Mesenchymal stem cell (in vitro differentiated cells and primary cell): ENCODE measurements at regions not wholly inside any gene's neighbourhood (a gene's known extent, or its start where the extent isn't known, plus 50 kb on each side); places are given as distances from the start of the nearest gene placed in this dataset.

Source experiments
- DNase-seq: peaks from one replicate; pipeline ENCODE4 v3.0.0-alpha.2; 2013
- H2AFZ ChIP-seq: one replicate; pipeline ENCODE4 v1.6.1; 2013; ENCODE audit warnings: low read depth, mild to moderate bottlenecking, control low read depth, inconsistent platforms, low read length, moderate library complexity
- H2AK5ac ChIP-seq: 2 replicates; pipeline ENCODE4 v1.6.1; 2013; ENCODE audit warnings: low read length, moderate library complexity, mild to moderate bottlenecking, inconsistent platforms; ENCODE audit not compliant: severe bottlenecking
- H2BK120ac ChIP-seq: one replicate; pipeline ENCODE4 v1.6.1; 2013; ENCODE audit warnings: low read depth, mild to moderate bottlenecking, inconsistent platforms, low read length, moderate library complexity
- H2BK12ac ChIP-seq, 2 experiments: one replicate each; pipeline ENCODE4 v1.6.1; 2013; ENCODE audit warnings: inconsistent platforms in 2 of 2, low read length in 2 of 2, mild to moderate bottlenecking in 2 of 2, moderate library complexity in 2 of 2, control low read depth in 1 of 2
- H2BK15ac ChIP-seq: one replicate; pipeline ENCODE4 v1.6.1; 2013; ENCODE audit warnings: mild to moderate bottlenecking, low read depth, inconsistent platforms; ENCODE audit not compliant: poor library complexity, severe bottlenecking
- H2BK5ac ChIP-seq: 2 replicates; pipeline ENCODE4 v1.6.1; 2013; ENCODE audit warnings: low read depth, mild to moderate bottlenecking, low read length, control low read depth, inconsistent platforms; ENCODE audit not compliant: poor library complexity, severe bottlenecking
- H3K14ac ChIP-seq, 2 experiments: one replicate each; pipeline ENCODE4 v1.6.1; 2013; ENCODE audit warnings: inconsistent platforms in 2 of 2, low read length in 2 of 2, control low read depth in 1 of 2, mild to moderate bottlenecking in 1 of 2, moderate library complexity in 1 of 2
- H3K18ac ChIP-seq, 2 experiments: one replicate each; pipeline ENCODE4 v1.6.1; 2013; ENCODE audit warnings: inconsistent platforms in 2 of 2, low read length in 2 of 2, control low read depth in 1 of 2, low read depth in 1 of 2, mild to moderate bottlenecking in 1 of 2
- H3K23ac ChIP-seq, 2 experiments: one replicate each; pipeline ENCODE4 v1.6.1; 2013; ENCODE audit warnings: inconsistent platforms in 2 of 2, low read length in 2 of 2, mild to moderate bottlenecking in 2 of 2, moderate library complexity in 2 of 2, control low read depth in 1 of 2
- H3K27ac ChIP-seq: 2 replicates; pipeline ENCODE4 v1.5.1; 2013; ENCODE audit warnings: mild to moderate bottlenecking, moderate library complexity, low read length, control low read depth, inconsistent platforms; ENCODE audit not compliant: poor library complexity, severe bottlenecking
- H3K27me3 ChIP-seq, 2 experiments: 2 replicates each; pipeline versions ENCODE4 v1.6.1 to v1.7.0; 2013; ENCODE audit warnings: low read length in 2 of 2, mild to moderate bottlenecking in 2 of 2, moderate library complexity in 2 of 2, control low read depth in 1 of 2, inconsistent platforms in 1 of 2; ENCODE audit not compliant: control insufficient read depth in 1 of 2, insufficient read depth in 1 of 2
- H3K36me3 ChIP-seq, 2 experiments: 2 replicates each; pipeline versions ENCODE4 v1.6.1 to v1.7.0; 2013; ENCODE audit warnings: low read length in 2 of 2, control low read depth in 1 of 2, inconsistent platforms in 1 of 2, low read depth in 1 of 2, mild to moderate bottlenecking in 1 of 2; ENCODE audit not compliant: insufficient read depth in 2 of 2, control insufficient read depth in 1 of 2
- H3K4ac ChIP-seq, 2 experiments: one replicate each; pipeline ENCODE4 v1.6.1; 2013; ENCODE audit warnings: inconsistent platforms in 2 of 2, low read length in 2 of 2, mild to moderate bottlenecking in 2 of 2, moderate library complexity in 2 of 2, control low read depth in 1 of 2, low read depth in 1 of 2
- H3K4me1 ChIP-seq: 2 replicates; pipeline ENCODE4 v1.6.1; 2013; ENCODE audit warnings: low read depth, low read length, control low read depth; ENCODE audit not compliant: control insufficient read depth, insufficient read depth
- H3K4me2 ChIP-seq: 2 replicates; pipeline ENCODE4 v1.6.1; 2013; ENCODE audit warnings: low read length, mild to moderate bottlenecking, inconsistent platforms; ENCODE audit not compliant: poor library complexity, severe bottlenecking
- H3K4me3 ChIP-seq, 2 experiments: 2 replicates each; pipeline versions ENCODE4 v1.5.1 to v1.7.0; 2013; ENCODE audit warnings: low read length in 2 of 2, mild to moderate bottlenecking in 2 of 2, control low read depth in 1 of 2, low read depth in 1 of 2; ENCODE audit not compliant: insufficient read depth in 1 of 2
- H3K79me1 ChIP-seq: replicated peaks from 2 replicates; pipeline ENCODE4 v1.6.1; 2013; ENCODE audit warnings: mild to moderate bottlenecking, control low read depth, low read length, inconsistent platforms; ENCODE audit not compliant: poor library complexity, severe bottlenecking
- H3K9ac ChIP-seq: 2 replicates; pipeline ENCODE4 v1.7.0; 2013; ENCODE audit warnings: mild to moderate bottlenecking, low read length, moderate library complexity
- H3K9me3 ChIP-seq: 2 replicates; pipeline ENCODE4 v1.7.0; 2013; ENCODE audit warnings: mild to moderate bottlenecking, low read length; ENCODE audit not compliant: control insufficient read depth
- H4K8ac ChIP-seq: one replicate; pipeline ENCODE4 v1.6.1; 2013; ENCODE audit warnings: inconsistent platforms, mild to moderate bottlenecking, low read length, moderate library complexity
- H4K91ac ChIP-seq: one replicate; pipeline ENCODE4 v1.6.1; 2013; ENCODE audit warnings: mild to moderate bottlenecking, low read length, inconsistent platforms
- WGBS: methylation state at CpG from one replicate; pipeline ENCODE4 v1.1.7; 2013; ENCODE audit warnings: mixed read lengths; 5-methylcytosine and 5-hydroxymethylcytosine counted together

DNA sequence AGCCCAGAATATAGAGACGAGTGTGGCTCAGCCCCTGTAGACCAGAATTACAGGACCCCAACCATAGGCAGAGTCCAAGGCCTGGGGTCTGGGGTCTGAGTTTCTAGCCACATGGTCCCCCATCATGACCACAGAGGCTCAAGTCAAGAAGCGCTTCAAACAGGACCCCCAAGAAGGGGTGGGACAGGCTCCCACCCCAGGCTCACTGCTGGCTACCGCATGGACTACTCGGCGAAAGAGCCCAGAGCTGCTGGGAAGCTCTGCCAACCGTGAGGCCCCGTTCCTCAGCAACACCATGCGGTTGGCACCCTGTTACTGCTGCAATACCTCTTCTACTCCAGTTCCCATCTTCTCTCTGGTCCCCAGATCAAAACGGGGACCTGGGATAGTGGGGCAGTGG, 254.8 kb downstream of the TEX29 start:
- Histone ChIP-seq H4K91ac (no peak overlapping the region), H3K4me1 (no peaks in the 10 kb centered on the region), H3K27ac (no peak overlapping the region), H3K18ac (no peak overlapping the region), H3K9me3 (peaks cover 25% of the 10 kb centered on the region), H3K4ac (no peak overlapping the region), H2BK120ac (no peak overlapping the region), H2AFZ (no peak overlapping the region), H2BK12ac (no peak overlapping the region), H3K4me3 (no peak overlapping the region), H3K79me1 (no peaks in the 10 kb centered on the region), H3K4me2 (no peak overlapping the region), H3K9ac (no peak overlapping the region), H3K14ac (no peak overlapping the region), H2AK5ac (no peak overlapping the region), H2BK5ac (no peak overlapping the region), H4K8ac (no peak overlapping the region), H3K23ac (no peak overlapping the region), H2BK15ac (no peak overlapping the region), H3K36me3 (no peaks in the 10 kb centered on the region), H3K27me3 (no peaks in the 10 kb centered on the region)
- DNase-seq, result no peak
- 80% methylated on average over 9 of the region's 9 CpGs for WGBS

DNA sequence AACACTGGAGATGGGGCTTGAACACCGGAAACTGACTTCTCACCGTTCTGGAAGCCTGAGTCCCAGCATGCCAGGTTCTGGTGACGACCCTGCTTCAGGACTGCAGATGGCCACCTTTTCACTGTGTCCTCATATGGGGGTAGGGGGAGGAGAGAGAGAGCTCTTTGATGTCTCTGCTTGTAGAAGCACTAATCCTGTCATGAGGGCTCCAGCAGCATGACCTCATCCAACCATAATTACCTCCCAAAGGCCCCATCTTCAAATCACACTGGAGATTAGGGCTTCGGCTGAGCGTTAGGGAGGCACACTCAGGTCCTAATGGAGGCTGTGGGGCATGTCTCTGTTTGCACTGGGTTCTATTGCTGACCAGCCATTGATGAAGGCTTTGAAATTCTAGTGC, 255.3 kb downstream of the TEX29 start:
- no peak overlapping the region for H3K9ac ChIP-seq
- H3K9me3 ChIP-seq, result peaks cover 28% of the 10 kb centered on the region
- H3K4me3 ChIP-seq, result no peak overlapping the region
- no peak overlapping the region for H2AK5ac ChIP-seq
- no peaks in the 10 kb centered on the region for H3K4me1 ChIP-seq
- H3K23ac ChIP-seq, result no peak overlapping the region
- no peak overlapping the region for H2AFZ ChIP-seq
- H3K27ac ChIP-seq, result no peak overlapping the region
- no peak overlapping the region for H3K14ac ChIP-seq
- H3K27me3 ChIP-seq, result no peaks in the 10 kb centered on the region
- no peaks in the 10 kb centered on the region for H3K79me1 ChIP-seq
- no peak overlapping the region for H3K18ac ChIP-seq
- no peak overlapping the region for H2BK12ac ChIP-seq
- no peaks in the 10 kb centered on the region for H3K36me3 ChIP-seq
- H2BK5ac ChIP-seq, result no peak overlapping the region
- no peak overlapping the region for H2BK15ac ChIP-seq
- no peak overlapping the region for H4K8ac ChIP-seq
- H4K91ac ChIP-seq, result no peak overlapping the region
- WGBS, result 62% methylated on average over 5 of the region's 5 CpGs
- no peak for DNase-seq
- no peak overlapping the region for H2BK120ac ChIP-seq
- H3K4ac ChIP-seq, result no peak overlapping the region
- H3K4me2 ChIP-seq, result no peak overlapping the region

DNA sequence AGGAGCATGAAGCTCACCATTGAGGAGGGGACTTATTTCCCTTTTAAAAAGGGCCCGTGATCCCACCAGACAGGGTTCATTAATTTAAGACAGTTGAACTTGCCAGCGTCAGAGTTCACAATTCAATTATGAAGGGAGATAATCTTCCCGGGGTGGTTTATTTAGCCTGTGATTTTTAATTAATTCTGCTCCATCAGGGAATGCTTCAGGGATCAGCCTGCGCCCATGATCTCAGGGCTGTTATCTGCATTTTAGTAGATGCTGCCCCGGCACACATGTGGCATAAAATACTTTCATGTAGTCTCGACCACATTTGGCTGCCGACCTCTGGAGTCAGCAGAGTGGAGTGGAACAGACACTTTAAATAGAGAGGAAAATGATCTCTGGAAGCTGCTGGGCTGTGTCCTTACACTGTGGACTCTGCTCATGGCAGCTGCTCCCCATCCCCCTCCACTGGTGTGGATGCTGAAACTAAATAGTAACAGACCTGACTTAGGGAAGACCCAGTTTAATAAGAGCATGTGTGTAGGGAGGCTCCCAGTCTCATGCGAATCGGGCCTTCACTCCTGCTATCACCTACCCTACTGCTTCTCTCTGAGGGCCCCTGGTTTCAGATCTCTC, 256.9 kb downstream of the TEX29 start:
- no peak overlapping the region for H3K4me3 ChIP-seq
- DNase-seq, result no peak
- H4K8ac ChIP-seq, result no peak overlapping the region
- no peak overlapping the region for H2AK5ac ChIP-seq
- no peaks in the 10 kb centered on the region for H3K27me3 ChIP-seq
- H2AFZ ChIP-seq, result no peak overlapping the region
- H4K91ac ChIP-seq, result no peak overlapping the region
- no peak overlapping the region for H3K14ac ChIP-seq
- H3K79me1 ChIP-seq, result no peaks in the 10 kb centered on the region
- H2BK15ac ChIP-seq, result no peak overlapping the region
- no peak overlapping the region for H3K27ac ChIP-seq
- H3K23ac ChIP-seq, result no peak overlapping the region
- H3K36me3 ChIP-seq, result no peaks in the 10 kb centered on the region
- H3K9ac ChIP-seq, result no peak overlapping the region
- no peak overlapping the region for H3K4me2 ChIP-seq
- no peak overlapping the region for H3K4ac ChIP-seq
- no peak overlapping the region for H2BK120ac ChIP-seq
- no peak overlapping the region for H2BK5ac ChIP-seq
- WGBS, result 83% methylated on average over 9 of the region's 9 CpGs
- H3K4me1 ChIP-seq, result no peaks in the 10 kb centered on the region
- no peak overlapping the region for H3K18ac ChIP-seq
- no peak overlapping the region for H2BK12ac ChIP-seq
- H3K9me3 ChIP-seq, result peaks cover 28% of the 10 kb centered on the region

- DNase-seq, result no peak
- H3K4me1 ChIP-seq, result no peaks in the 10 kb centered on the region
- no peak overlapping the region for H4K8ac ChIP-seq
- no peak overlapping the region for H3K23ac ChIP-seq
- H2BK5ac ChIP-seq, result no peak overlapping the region
- WGBS, result 88% methylated on average over 11 of the region's 15 CpGs
- no peak overlapping the region for H3K9ac ChIP-seq
- no peaks in the 10 kb centered on the region for H3K27me3 ChIP-seq
- H3K4me3 ChIP-seq, result no peak overlapping the region
- H3K36me3 ChIP-seq, result no peaks in the 10 kb centered on the region
- peaks cover 28% of the 10 kb centered on the region for H3K9me3 ChIP-seq
- no peak overlapping the region for H3K4me2 ChIP-seq
- H2AK5ac ChIP-seq, result no peak overlapping the region
- H3K27ac ChIP-seq, result no peak overlapping the region
- no peak overlapping the region for H2BK15ac ChIP-seq
- H3K79me1 ChIP-seq, result no peaks in the 10 kb centered on the region
- H2AFZ ChIP-seq, result no peak overlapping the region
- no peak overlapping the region for H3K14ac ChIP-seq
- no peak overlapping the region for H2BK120ac ChIP-seq
- no peak overlapping the region for H4K91ac ChIP-seq
- no peak overlapping the region for H2BK12ac ChIP-seq
- H3K4ac ChIP-seq, result no peak overlapping the region
- H3K18ac ChIP-seq, result no peak overlapping the region
Observed at GRCh38 chr13:111577956-111578605, 257.6 kb downstream of the TEX29 start.
